Tibial nerve (tissue), 4 donors: ENCODE measurements at regions not wholly inside any gene's neighbourhood (a gene's known extent, or its start where the extent isn't known, plus 50 kb on each side); places are given as distances from the start of the nearest gene placed in this dataset.

Experiments
- DNase-seq, 2 donors: peaks; one replicate each; pipeline ENCODE4 v3.0.0-alpha.2; 2019; ENCODE audit warnings: low spot score in 2 of 2
- H3K27ac ChIP-seq, 4 donors: fragments of 200-600 bp; sonication (generic) in 3 of 4; one replicate each; pipeline ENCODE4 v1.5.1; 2017 to 2019; ENCODE audit warnings: mild to moderate bottlenecking in 1 of 4
- H3K27me3 ChIP-seq, 2 donors: fragments of 200-600 bp; sonication (generic) in 1 of 2; one replicate each; pipeline versions ENCODE4 v1.5.1 to v1.6.0; 2017 to 2019
- H3K36me3 ChIP-seq, 3 donors: fragments of 200-600 bp; sonication (generic); one replicate each; pipeline ENCODE4 v1.5.1; 2018 to 2019
- H3K4me1 ChIP-seq, 4 donors: fragments of 200-600 bp; sonication (generic) in 3 of 4; one replicate each; pipeline ENCODE4 v1.5.1; 2017 to 2019
- H3K4me3 ChIP-seq, 4 donors: fragments of 200-600 bp; sonication (generic) in 3 of 4; one replicate each; pipeline ENCODE4 v1.5.1; 2017 to 2019; ENCODE audit warnings: mild to moderate bottlenecking in 1 of 4, moderate library complexity in 1 of 4
- H3K9me3 ChIP-seq, 4 donors: fragments of 200-600 bp; sonication (generic) in 3 of 4; one replicate each; pipeline ENCODE4 v1.5.1; 2017 to 2019
- EP300 ChIP-seq, 2 donors: sonication (generic); formaldehyde crosslinking; IDR thresholded peaks; one replicate each; pipeline ENCODE4 v1.6.1; 2017; ENCODE audit warnings: antibody characterized with exemption in 2 of 2, mild to moderate bottlenecking in 1 of 2
- POLR2A ChIP-seq, 2 donors: fragments of 450-650 bp; IDR thresholded peaks; one replicate each; pipeline ENCODE4 v1.6.1; 2017; ENCODE audit warnings: antibody characterized with exemption in 2 of 2, mild to moderate bottlenecking in 2 of 2, moderate library complexity in 2 of 2
- WGBS, 2 donors: methylation state at CpG; one replicate each; pipeline ENCODE4 v1.1.5; 2018; 5-methylcytosine and 5-hydroxymethylcytosine counted together
- TF ChIP-seq, protein P1 (sequence below), 5 experiments: fragments of 200-600 bp in 3 of 5; fragments of 450-650 bp in 2 of 5; sonication (generic) in 3 of 5; IDR thresholded peaks; one replicate each; pipeline ENCODE4 v1.5.1; 2016 to 2019; ENCODE audit warnings: antibody characterized with exemption in 5 of 5, mild to moderate bottlenecking in 3 of 5, moderate library complexity in 2 of 5

DNA sequence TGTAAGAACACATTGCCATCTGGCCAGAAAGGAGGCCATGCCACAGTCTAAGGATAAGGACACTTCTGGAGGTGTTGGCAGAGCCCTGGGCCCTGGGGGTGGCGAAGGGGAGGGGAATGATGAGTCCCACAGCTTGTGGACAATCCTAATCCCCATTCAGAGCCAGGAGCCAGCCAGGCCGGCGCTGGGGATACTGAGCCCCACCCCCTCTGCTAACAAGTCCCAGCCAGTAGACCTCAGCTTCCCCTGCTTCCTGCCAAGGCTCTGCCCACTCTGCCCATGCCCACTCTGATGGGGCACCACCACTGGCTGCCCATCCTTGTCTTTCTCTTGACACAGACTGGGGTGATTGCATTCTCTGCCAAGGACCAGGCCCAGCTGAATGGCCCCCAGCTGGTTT, 71.9 kb downstream of the NAV1 start:
- Histone ChIP-seq H3K9me3 (no peaks in the 10 kb centered on the region), H3K27me3 (no peaks in the 10 kb centered on the region), H3K4me3 (no peak overlapping the region), H3K27ac (no peak overlapping the region), H3K36me3 (no peaks in the 10 kb centered on the region), H3K4me1 (peaks cover 0 to 34% (median 0%) of the 10 kb centered on the region in 4 donors)
- TF ChIP-seq, protein P1, sequence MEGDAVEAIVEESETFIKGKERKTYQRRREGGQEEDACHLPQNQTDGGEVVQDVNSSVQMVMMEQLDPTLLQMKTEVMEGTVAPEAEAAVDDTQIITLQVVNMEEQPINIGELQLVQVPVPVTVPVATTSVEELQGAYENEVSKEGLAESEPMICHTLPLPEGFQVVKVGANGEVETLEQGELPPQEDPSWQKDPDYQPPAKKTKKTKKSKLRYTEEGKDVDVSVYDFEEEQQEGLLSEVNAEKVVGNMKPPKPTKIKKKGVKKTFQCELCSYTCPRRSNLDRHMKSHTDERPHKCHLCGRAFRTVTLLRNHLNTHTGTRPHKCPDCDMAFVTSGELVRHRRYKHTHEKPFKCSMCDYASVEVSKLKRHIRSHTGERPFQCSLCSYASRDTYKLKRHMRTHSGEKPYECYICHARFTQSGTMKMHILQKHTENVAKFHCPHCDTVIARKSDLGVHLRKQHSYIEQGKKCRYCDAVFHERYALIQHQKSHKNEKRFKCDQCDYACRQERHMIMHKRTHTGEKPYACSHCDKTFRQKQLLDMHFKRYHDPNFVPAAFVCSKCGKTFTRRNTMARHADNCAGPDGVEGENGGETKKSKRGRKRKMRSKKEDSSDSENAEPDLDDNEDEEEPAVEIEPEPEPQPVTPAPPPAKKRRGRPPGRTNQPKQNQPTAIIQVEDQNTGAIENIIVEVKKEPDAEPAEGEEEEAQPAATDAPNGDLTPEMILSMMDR (IDR thresholded peaks at IDR 0.05): no peak
- TF ChIP-seq POLR2A (IDR thresholded peaks at IDR 0.05) (no peak), EP300 (IDR thresholded peaks at IDR 0.05) (no peak)
- no peak for DNase-seq
- 62 to 70% methylated on average over 3 of the region's 3 CpGs for WGBS, 2 donors

DNA sequence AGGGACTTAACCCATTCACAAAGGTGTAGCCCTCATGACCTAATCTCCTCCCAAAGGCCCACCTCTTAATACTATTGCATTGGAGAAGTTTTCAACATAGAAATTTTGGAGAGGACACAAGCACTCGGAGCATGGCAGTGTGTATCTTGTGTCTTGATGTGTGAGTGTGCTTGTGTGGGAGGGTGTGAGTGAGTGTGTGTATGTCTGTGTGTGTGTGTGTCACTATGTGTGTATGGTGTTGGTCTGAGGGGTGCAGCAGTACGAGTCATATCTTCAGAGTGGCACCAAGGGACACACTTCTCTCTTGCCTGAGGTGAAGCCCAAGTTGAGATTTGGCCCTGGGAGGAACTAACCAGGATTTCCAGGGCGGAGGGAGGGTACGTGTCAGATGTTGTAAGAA, 73.7 kb downstream of the NAV1 start:
- Histone ChIP-seq H3K27ac (no peak overlapping the region), H3K9me3 (no peaks in the 10 kb centered on the region), H3K36me3 (no peaks in the 10 kb centered on the region), H3K4me3 (no peak overlapping the region), H3K27me3 (no peaks in the 10 kb centered on the region), H3K4me1 (peaks cover 0 to 34% (median 0%) of the 10 kb centered on the region in 4 donors)
- DNase-seq: no peak
- WGBS, 2 donors: 78 to 84% methylated on average over 4 of the region's 4 CpGs
- TF ChIP-seq EP300 (IDR thresholded peaks at IDR 0.05) (no peak), POLR2A (IDR thresholded peaks at IDR 0.05) (no peak)
- TF ChIP-seq, protein P1 (IDR thresholded peaks at IDR 0.05): no peak

DNA sequence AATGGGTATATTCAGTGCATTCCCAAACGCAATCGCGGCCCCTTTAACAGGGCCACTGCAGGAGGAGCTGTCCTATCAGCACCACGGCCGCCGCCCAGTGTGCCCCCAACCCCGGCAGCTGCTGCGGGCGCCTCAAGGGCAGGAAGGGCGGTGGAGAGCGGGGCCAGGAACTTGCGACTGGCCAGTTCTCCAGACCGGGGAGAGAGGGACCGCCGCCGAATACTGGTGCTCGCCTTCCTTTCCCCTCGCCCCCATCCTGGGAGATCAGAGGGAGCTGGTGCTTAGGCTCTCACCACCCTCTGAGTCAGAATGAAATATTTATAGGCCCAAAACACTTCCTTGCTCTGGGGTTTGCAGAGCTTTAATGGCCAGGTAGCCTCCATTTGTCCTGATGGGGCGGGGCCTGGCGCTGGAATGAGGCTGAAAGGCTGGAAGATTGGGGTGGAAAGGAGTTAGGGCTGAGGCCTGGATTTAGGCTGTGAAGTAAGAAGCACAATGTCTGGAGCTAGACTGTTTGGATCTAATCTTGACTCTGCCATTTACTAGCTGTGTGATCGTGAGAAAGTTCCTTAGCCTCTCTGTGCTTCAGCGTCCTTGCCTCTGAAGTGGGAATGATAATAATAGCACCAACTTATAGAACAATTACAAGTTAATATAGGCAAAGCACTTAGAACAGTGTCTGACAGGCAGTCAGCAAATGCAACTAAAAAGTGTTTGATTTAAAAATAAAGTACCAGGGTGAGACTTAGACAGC, 75.5 kb downstream of the NAV1 start:
- Histone ChIP-seq H3K27me3 (no peaks in the 10 kb centered on the region), H3K27ac (no peak overlapping the region)

DNA sequence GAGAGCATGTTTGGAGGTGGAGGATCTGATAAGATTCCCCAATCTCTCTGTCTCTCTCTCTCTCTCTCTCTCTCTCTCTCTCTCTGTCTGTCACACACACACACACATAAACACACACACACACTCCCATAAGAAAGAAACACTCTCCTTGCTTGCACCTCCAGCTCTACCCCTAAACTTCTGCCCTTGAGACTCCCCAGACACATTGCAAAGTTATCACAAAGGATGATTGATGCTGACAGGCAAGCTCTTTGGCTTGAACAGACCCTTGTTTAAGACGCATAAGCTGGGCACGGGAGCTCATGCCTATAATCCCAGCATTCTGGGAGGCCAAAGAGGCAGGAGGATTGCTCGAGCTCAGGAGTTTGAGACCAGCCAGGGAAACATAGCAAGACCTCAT, 78.2 kb downstream of the NAV1 start:
- no peaks in the 10 kb centered on the region for H3K27me3 ChIP-seq
- no peak overlapping the region for H3K4me3 ChIP-seq
- 37 to 56% methylated on average over 3 of the region's 3 CpGs for WGBS, 2 donors
- no peak for DNase-seq
- TF ChIP-seq POLR2A (IDR thresholded peaks at IDR 0.05): no peak
- TF ChIP-seq, protein P1 (IDR thresholded peaks at IDR 0.05): no peak
- TF ChIP-seq EP300 (IDR thresholded peaks at IDR 0.05): no peak
- H3K9me3 ChIP-seq: no peaks in the 10 kb centered on the region
- H3K27ac ChIP-seq: no peak overlapping the region
- no peaks in the 10 kb centered on the region for H3K36me3 ChIP-seq
- peaks cover 0 to 16% (median 0%) of the 10 kb centered on the region in 4 donors for H3K4me1 ChIP-seq

More for the DNA sequence above, 75.5 kb downstream of the NAV1 start:
- Histone ChIP-seq H3K9me3 (no peaks in the 10 kb centered on the region), H3K36me3 (no peaks in the 10 kb centered on the region), H3K4me3 (no peak overlapping the region), H3K4me1 (peaks cover 0 to 22% (median 0%) of the 10 kb centered on the region in 4 donors)
- TF ChIP-seq, protein P1 (IDR thresholded peaks at IDR 0.05): no peak
- TF ChIP-seq POLR2A (IDR thresholded peaks at IDR 0.05): no peak
- no peak for TF ChIP-seq EP300 (IDR thresholded peaks at IDR 0.05)
- WGBS, 2 donors: 19 to 21% methylated on average over 22 of the region's 22 CpGs
- no peak for DNase-seq

DNA sequence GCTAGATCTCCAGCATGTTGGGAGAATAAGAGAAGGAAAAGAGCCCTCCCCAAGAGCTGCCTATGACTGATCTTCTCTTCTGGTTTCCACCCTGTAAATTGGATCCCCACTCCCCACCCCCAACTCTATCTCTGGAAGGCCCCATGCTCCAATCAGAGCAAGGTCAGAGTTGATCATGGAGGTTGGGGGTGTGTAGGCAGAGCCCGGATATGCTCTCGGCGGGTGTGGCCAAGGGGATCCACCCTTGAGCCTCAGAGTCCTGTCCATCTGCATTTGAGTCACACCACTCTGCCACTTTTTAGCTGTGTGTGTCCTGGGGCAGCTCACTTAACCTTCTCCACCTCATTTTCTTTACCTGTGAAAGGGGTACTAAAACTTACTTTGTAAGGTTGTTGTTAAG, 79.5 kb downstream of the NAV1 start:
- Histone ChIP-seq H3K4me3 (no peak overlapping the region), H3K27me3 (no peaks in the 10 kb centered on the region), H3K27ac (no peak overlapping the region), H3K4me1 (peaks cover 0 to 14% (median 0%) of the 10 kb centered on the region in 4 donors), H3K36me3 (peaks cover 0 to 9% (median 0%) of the 10 kb centered on the region in 3 donors), H3K9me3 (no peaks in the 10 kb centered on the region)
- no peak for DNase-seq
- TF ChIP-seq, protein P1 (IDR thresholded peaks at IDR 0.05): no peak
- TF ChIP-seq POLR2A (IDR thresholded peaks at IDR 0.05) (no peak), EP300 (IDR thresholded peaks at IDR 0.05) (no peak)
- 59 to 91% methylated on average over 3 of the region's 3 CpGs for WGBS, 2 donors
